Cardiac muscle cell (in vitro differentiated cells and primary cell): ENCODE measurements at regions not wholly inside any gene's neighbourhood (a gene's known extent, or its start where the extent isn't known, plus 50 kb on each side); places are given as distances from the start of the nearest gene placed in this dataset.

Experiments used
- DNase-seq, 2 donors: peaks; one replicate each; pipeline versions ENCODE4 v3.0.0 to v3.0.0-alpha.2; 2010 to 2017; ENCODE audit warnings: low read depth in 1 of 2, low spot score in 1 of 2
- H3K27ac ChIP-seq: fragments of 200-600 bp; sonication (generic); 2 replicates; pipeline ENCODE4 v1.5.1; 2016
- H3K27me3 ChIP-seq: fragments of 200-600 bp; sonication (generic); 2 replicates; pipeline ENCODE4 v1.6.0; 2016; ENCODE audit warnings: control low read depth
- H3K36me3 ChIP-seq: fragments of 200-600 bp; sonication (generic); 2 replicates; pipeline ENCODE4 v1.5.1; 2016; ENCODE audit warnings: control low read depth
- H3K4me1 ChIP-seq: fragments of 200-600 bp; sonication (generic); 2 replicates; pipeline ENCODE4 v1.8.1; 2017; ENCODE audit warnings: low read depth, mild to moderate bottlenecking, mixed run types
- H3K4me3 ChIP-seq: fragments of 200-600 bp; sonication (generic); 2 replicates; pipeline ENCODE4 v1.5.1; 2016; ENCODE audit warnings: mild to moderate bottlenecking
- H3K9me3 ChIP-seq: fragments of 200-600 bp; sonication (generic); 2 replicates; pipeline ENCODE4 v1.5.1; 2017; ENCODE audit warnings: low read depth, mild to moderate bottlenecking, control low read depth
- CTCF ChIP-seq: IDR thresholded peaks from 2 replicates; pipeline ENCODE4 v1.5.1; 2012; ENCODE audit warnings: low read depth, mild to moderate bottlenecking, low read length

DNA sequence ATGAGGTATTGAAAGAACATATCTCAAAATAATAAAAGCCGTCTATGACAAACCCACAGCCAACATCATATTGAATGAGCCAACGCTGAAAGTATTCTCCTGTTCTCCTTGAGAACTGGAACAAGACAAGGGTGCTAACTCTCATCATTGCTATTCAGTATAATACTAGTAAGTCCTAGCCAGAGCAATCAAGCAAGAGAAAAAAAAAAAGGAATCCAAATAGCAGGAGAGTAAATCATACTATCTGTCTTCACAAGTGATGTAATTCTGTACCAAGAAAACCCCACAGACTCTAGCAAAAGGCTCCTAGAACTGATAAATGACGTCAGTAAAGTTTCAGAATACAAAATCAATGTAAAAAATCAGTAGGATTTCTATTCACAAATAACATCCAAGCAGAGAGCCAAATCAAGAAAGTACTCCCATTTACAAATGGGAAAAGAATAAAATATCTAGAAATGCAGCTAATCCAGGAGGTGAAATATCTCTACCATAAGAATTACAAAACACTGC lies 1632.8 kb downstream of the NCAM2 start:
- H3K9me3 ChIP-seq = no peaks in the 10 kb centered on the region
- no peak overlapping the region for H3K4me3 ChIP-seq
- no peaks in the 10 kb centered on the region for H3K4me1 ChIP-seq
- no peaks in the 10 kb centered on the region for H3K27me3 ChIP-seq
- no peaks in the 10 kb centered on the region for H3K36me3 ChIP-seq
- TF ChIP-seq CTCF = no peak
- no peak for DNase-seq
- H3K27ac ChIP-seq = no peak overlapping the region

DNA sequence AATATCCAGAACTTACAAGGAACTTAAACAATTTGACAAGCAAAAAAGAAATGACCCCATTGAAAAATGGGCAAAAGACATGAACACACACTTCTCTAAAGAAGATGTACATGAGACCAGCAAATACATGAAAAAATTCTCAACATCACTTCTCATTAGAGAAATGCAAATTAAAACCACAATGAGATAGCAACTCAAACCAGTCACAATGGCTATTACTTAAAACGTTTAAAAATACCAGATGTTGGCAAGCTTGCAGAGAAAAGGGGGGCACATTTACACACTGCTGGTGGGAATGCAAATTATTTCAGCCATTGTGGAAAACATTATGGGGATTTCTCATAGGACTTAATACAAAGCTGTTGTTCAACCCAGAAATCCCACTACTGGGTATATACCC lies 1634.0 kb downstream of the NCAM2 start:
- DNase-seq = no peak
- Histone ChIP-seq H3K4me1 (no peaks in the 10 kb centered on the region), H3K27ac (no peak overlapping the region), H3K36me3 (no peaks in the 10 kb centered on the region), H3K27me3 (no peaks in the 10 kb centered on the region), H3K9me3 (no peaks in the 10 kb centered on the region), H3K4me3 (no peak overlapping the region)
- no peak for TF ChIP-seq CTCF

- Histone ChIP-seq H3K36me3 (no peaks in the 10 kb centered on the region), H3K4me1 (no peaks in the 10 kb centered on the region), H3K9me3 (no peaks in the 10 kb centered on the region), H3K4me3 (no peak overlapping the region), H3K27ac (no peak overlapping the region), H3K27me3 (no peaks in the 10 kb centered on the region)
- no peak for DNase-seq
- TF ChIP-seq CTCF = no peak
Measured at GRCh38 chr21:22649246-22649645, 1651.0 kb downstream of the NCAM2 start.

DNA sequence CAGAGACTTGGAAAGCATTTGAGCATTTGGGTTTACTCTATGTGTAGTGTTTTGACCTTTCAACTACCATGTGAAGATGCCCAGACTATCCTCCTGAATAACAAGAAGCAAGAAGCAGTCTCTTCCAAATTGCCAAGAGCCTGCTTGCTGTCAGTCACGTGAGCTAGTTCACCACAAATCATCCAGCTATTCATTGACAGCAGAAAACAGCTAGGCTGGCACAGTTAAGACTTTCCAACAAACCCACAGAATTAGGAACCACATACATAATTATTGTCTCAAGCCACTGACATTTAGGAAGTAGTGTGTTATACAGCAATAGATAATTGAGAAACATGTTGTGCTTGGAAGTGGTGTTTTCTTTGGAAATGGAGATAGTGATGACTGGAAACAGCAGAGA lies 1652.0 kb downstream of the NCAM2 start:
- no peaks in the 10 kb centered on the region for H3K4me1 ChIP-seq
- H3K9me3 ChIP-seq = no peaks in the 10 kb centered on the region
- H3K4me3 ChIP-seq = no peak overlapping the region
- no peak for TF ChIP-seq CTCF
- no peak for DNase-seq
- no peak overlapping the region for H3K27ac ChIP-seq
- no peaks in the 10 kb centered on the region for H3K27me3 ChIP-seq
- no peaks in the 10 kb centered on the region for H3K36me3 ChIP-seq

- H3K36me3 ChIP-seq = no peaks in the 10 kb centered on the region
- no peaks in the 10 kb centered on the region for H3K9me3 ChIP-seq
- no peak for TF ChIP-seq CTCF
- H3K4me3 ChIP-seq = no peak overlapping the region
- no peak for DNase-seq
- H3K27ac ChIP-seq = no peak overlapping the region
- H3K4me1 ChIP-seq = no peaks in the 10 kb centered on the region
- no peaks in the 10 kb centered on the region for H3K27me3 ChIP-seq
Measured at GRCh38 chr21:22657781-22658180, 1659.6 kb downstream of the NCAM2 start.

DNA sequence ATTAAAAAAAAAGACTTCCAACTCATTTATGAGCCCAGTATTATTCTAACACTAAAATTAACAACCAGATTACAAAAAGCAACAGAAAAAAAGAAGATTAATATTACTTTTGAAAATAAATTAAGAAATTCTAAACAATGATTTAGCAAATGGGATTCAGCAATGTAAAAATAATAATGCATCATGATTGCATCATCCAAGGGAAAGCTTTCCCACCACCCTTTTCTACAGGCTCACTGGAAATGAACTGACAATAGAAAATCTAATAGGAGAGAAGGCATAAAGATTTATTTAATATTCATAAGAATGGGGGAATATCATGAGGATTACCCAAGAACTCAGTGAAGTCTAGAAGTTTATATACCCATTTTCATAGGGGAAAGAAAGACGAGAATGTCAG lies 1671.9 kb downstream of the NCAM2 start:
- Histone ChIP-seq H3K9me3 (no peaks in the 10 kb centered on the region), H3K4me1 (no peaks in the 10 kb centered on the region), H3K36me3 (no peaks in the 10 kb centered on the region), H3K27ac (no peak overlapping the region), H3K4me3 (no peak overlapping the region), H3K27me3 (no peaks in the 10 kb centered on the region)
- no peak for DNase-seq
- TF ChIP-seq CTCF = no peak
